SU-DHL-6 (cell line): ENCODE measurements at regions not wholly inside any gene's neighbourhood (a gene's known extent, or its start where the extent isn't known, plus 50 kb on each side); places are given as distances from the start of the nearest gene placed in this dataset.

ENCODE experiments used
- H2AFZ ChIP-seq: fragments of 200-600 bp; sonication (generic); 2 replicates; pipeline ENCODE4 v1.6.1; 2014; ENCODE audit warnings: low read depth, mild to moderate bottlenecking, moderate library complexity, mixed read lengths, antibody characterized with exemption, low read length; ENCODE audit not compliant: severe bottlenecking
- H3F3A ChIP-seq: fragments of 200-600 bp; shearing (Covaris generic); 2 replicates; pipeline ENCODE4 v1.6.0; 2016; ENCODE audit warnings: antibody characterized with exemption, mild to moderate bottlenecking; ENCODE audit not compliant: insufficient read depth
- H3K27ac ChIP-seq: fragments of 200-600 bp; sonication (generic); 2 replicates; pipeline ENCODE4 v1.5.1; 2016; ENCODE audit warnings: low read depth, mild to moderate bottlenecking, low read length, moderate library complexity, mixed read lengths
- H3K27me3 ChIP-seq: fragments of 200-600 bp; sonication (generic), shearing (Covaris generic); 2 replicates; pipeline ENCODE4 v1.6.0; 2014; ENCODE audit warnings: mild to moderate bottlenecking, low read length
- H3K36me3 ChIP-seq: fragments of 200-600 bp; sonication (generic); 2 replicates; pipeline ENCODE4 v1.6.1; 2014; ENCODE audit warnings: mild to moderate bottlenecking, low read length, mixed read lengths
- H3K4me2 ChIP-seq: fragments of 300-600, 200-600 bp; shearing (Covaris generic), sonication (generic); 2 replicates; pipeline ENCODE4 v1.6.0; 2014; ENCODE audit warnings: low read length, low read depth, mild to moderate bottlenecking; ENCODE audit not compliant: poor library complexity, severe bottlenecking
- H3K4me3 ChIP-seq: fragments of 200-600 bp; sonication (generic); 2 replicates; pipeline ENCODE4 v1.5.1; 2014; ENCODE audit warnings: antibody characterized with exemption, low read length, mild to moderate bottlenecking, mixed read lengths; ENCODE audit not compliant: insufficient read depth, poor library complexity, severe bottlenecking
- H3K79me2 ChIP-seq: fragments of 200-600 bp; sonication (generic); 2 replicates; pipeline ENCODE4 v1.6.1; 2014; ENCODE audit warnings: mild to moderate bottlenecking, low read length, moderate library complexity; ENCODE audit not compliant: insufficient read depth
- H3K9ac ChIP-seq: fragments of 200-600 bp; sonication (generic); 2 replicates; pipeline ENCODE4 v1.7.0; 2014; ENCODE audit warnings: mild to moderate bottlenecking, low read length
- H3K9me2 ChIP-seq: fragments of 200-600 bp; sonication (generic); replicated peaks from 2 replicates; pipeline ENCODE4 v1.6.1; 2014; ENCODE audit warnings: low read length; ENCODE audit not compliant: insufficient read depth
- H3K9me3 ChIP-seq: fragments of 200-600 bp; sonication (generic); 2 replicates; pipeline ENCODE4 v1.6.1; 2014; ENCODE audit warnings: low read length, mixed read lengths; ENCODE audit not compliant: insufficient read depth
- H4K20me1 ChIP-seq: fragments of 200-600 bp; sonication (generic); 2 replicates; pipeline ENCODE4 v1.6.1; 2014; ENCODE audit warnings: low read depth, mild to moderate bottlenecking, antibody characterized with exemption, low read length, moderate library complexity, mixed read lengths
- CTCF ChIP-seq: fragments of 200-600 bp; sonication (generic); IDR thresholded peaks from one replicate; pipeline ENCODE4 v1.5.1; 2017; ENCODE audit warnings: antibody characterized with exemption, mild to moderate bottlenecking, low read length, moderate library complexity; ENCODE audit not compliant: insufficient read depth, poor library complexity, severe bottlenecking
- EZH2phosphoT487 ChIP-seq: fragments of 200-600 bp; sonication (generic), shearing (Covaris generic); conservative IDR thresholded peaks from 2 replicates; pipeline ENCODE4 v1.6.1; 2018; ENCODE audit warnings: mild to moderate bottlenecking, antibody characterized with exemption, low read length, moderate library complexity, mixed read lengths

- Histone ChIP-seq H3K9ac (no peak overlapping the region), H3K4me2 (no peak overlapping the region), H3K9me2 (no peaks in the 10 kb centered on the region), H3K36me3 (no peaks in the 10 kb centered on the region), H3K9me3 (no peaks in the 10 kb centered on the region), H3K27ac (no peak overlapping the region), H3K79me2 (no peaks in the 10 kb centered on the region), H3F3A (no peaks in the 10 kb centered on the region), H3K4me3 (no peak overlapping the region), H4K20me1 (no peaks in the 10 kb centered on the region), H2AFZ (no peak overlapping the region), H3K27me3 (no peaks in the 10 kb centered on the region)
- no peak for TF ChIP-seq CTCF
- no peak for TF ChIP-seq EZH2phosphoT487
These were observed 63.1 kb upstream of the VASH1 start for GRCh38 chr14:76698191-76698590.

GRCh38 chr14:76698631-76699030, 62.6 kb upstream of the VASH1 start:
- H3K4me2 ChIP-seq: no peak overlapping the region
- no peaks in the 10 kb centered on the region for H3K79me2 ChIP-seq
- no peak overlapping the region for H3K27ac ChIP-seq
- H3K36me3 ChIP-seq: no peaks in the 10 kb centered on the region
- H3K9me2 ChIP-seq: no peaks in the 10 kb centered on the region
- no peaks in the 10 kb centered on the region for H3K9me3 ChIP-seq
- no peak overlapping the region for H3K4me3 ChIP-seq
- no peaks in the 10 kb centered on the region for H3K27me3 ChIP-seq
- H3F3A ChIP-seq: no peaks in the 10 kb centered on the region
- H4K20me1 ChIP-seq: no peaks in the 10 kb centered on the region
- H2AFZ ChIP-seq: no peak overlapping the region
- H3K9ac ChIP-seq: no peak overlapping the region
- TF ChIP-seq EZH2phosphoT487 (no peak), CTCF (no peak)

- no peak overlapping the region for H2AFZ ChIP-seq
- no peaks in the 10 kb centered on the region for H3K27me3 ChIP-seq
- no peaks in the 10 kb centered on the region for H3K36me3 ChIP-seq
- H3K9me3 ChIP-seq: no peaks in the 10 kb centered on the region
- H3K9ac ChIP-seq: no peak overlapping the region
- no peak overlapping the region for H3K27ac ChIP-seq
- no peaks in the 10 kb centered on the region for H3F3A ChIP-seq
- no peak for TF ChIP-seq EZH2phosphoT487
- no peak for TF ChIP-seq CTCF
- H3K79me2 ChIP-seq: no peaks in the 10 kb centered on the region
- no peak overlapping the region for H3K4me2 ChIP-seq
- no peak overlapping the region for H3K4me3 ChIP-seq
- no peaks in the 10 kb centered on the region for H4K20me1 ChIP-seq
- H3K9me2 ChIP-seq: no peaks in the 10 kb centered on the region
These were observed 61.9 kb upstream of the VASH1 start for GRCh38 chr14:76699209-76699938.
